Keratinocyte (primary cell): ENCODE measurements at regions not wholly inside any gene's neighbourhood (a gene's known extent, or its start where the extent isn't known, plus 50 kb on each side); places are given as distances from the start of the nearest gene placed in this dataset.

Experiments used
- DNase-seq: peaks from one replicate; pipeline ENCODE4 v3.0.0-alpha.2; 2011; ENCODE audit warnings: low read depth, missing footprints, low spot score
- FAIRE-seq: peaks from 2 replicates; lab custom pipeline; 2011; peaks lifted over from hg19 to GRCh38; lab: Jason Lieb, UNC
- H2AFZ ChIP-seq: 2 replicates; pipeline ENCODE4 v1.6.0; 2012; ENCODE audit warnings: low read length, control low read depth, inconsistent platforms; ENCODE audit not compliant: control insufficient read depth
- H3K27ac ChIP-seq: 2 replicates; pipeline ENCODE4 v1.5.1; 2011; ENCODE audit warnings: low read length; ENCODE audit not compliant: control insufficient read depth, insufficient read depth
- H3K27me3 ChIP-seq: 3 replicates; pipeline ENCODE4 v1.6.0; 2011; ENCODE audit warnings: low read length; ENCODE audit not compliant: control insufficient read depth, insufficient read depth; ENCODE audit errors: extremely low read depth
- H3K36me3 ChIP-seq, 2 experiments: 2 replicates in 1 of 2; 3 replicates in 1 of 2; pipeline ENCODE4 v1.5.1; 2011; ENCODE audit warnings: low read length in 2 of 2, mild to moderate bottlenecking in 1 of 2; ENCODE audit not compliant: control insufficient read depth in 2 of 2, insufficient read depth in 2 of 2; ENCODE audit errors: extremely low read depth in 1 of 2
- H3K4me1 ChIP-seq: 3 replicates; pipeline ENCODE4 v1.5.1; 2011; ENCODE audit warnings: low read length; ENCODE audit not compliant: control insufficient read depth, insufficient read depth; ENCODE audit errors: extremely low read depth
- H3K4me2 ChIP-seq: 3 replicates; pipeline ENCODE4 v1.6.0; 2011; ENCODE audit warnings: low read depth, low read length; ENCODE audit not compliant: control insufficient read depth, insufficient read depth; ENCODE audit errors: extremely low read depth
- H3K4me3 ChIP-seq, 3 experiments: fragments of 200-600 bp in 1 of 3; sonication (generic) in 1 of 3; 2 replicates in 2 of 3; 3 replicates in 1 of 3; pipeline ENCODE4 v1.5.1; 2011 to 2016; ENCODE audit warnings: low read length in 3 of 3, mild to moderate bottlenecking in 3 of 3, control low read depth in 2 of 3, inconsistent platforms in 1 of 3, low read depth in 1 of 3, mixed read lengths in 1 of 3, mixed run types in 1 of 3, moderate library complexity in 1 of 3; ENCODE audit not compliant: control insufficient read depth in 2 of 3, insufficient read depth in 2 of 3; ENCODE audit errors: extremely low read depth in 1 of 3
- H3K79me2 ChIP-seq: 2 replicates; pipeline ENCODE4 v1.6.0; 2012; ENCODE audit warnings: low read length; ENCODE audit not compliant: control insufficient read depth, insufficient read depth
- H3K9ac ChIP-seq: 3 replicates; pipeline ENCODE4 v1.6.0; 2011; ENCODE audit warnings: low read length; ENCODE audit not compliant: control insufficient read depth, insufficient read depth; ENCODE audit errors: extremely low read depth
- H3K9me1 ChIP-seq: 3 replicates; pipeline ENCODE4 v1.6.0; 2011; ENCODE audit warnings: low read length; ENCODE audit not compliant: control insufficient read depth, insufficient read depth; ENCODE audit errors: extremely low read depth
- H3K9me3 ChIP-seq: 2 replicates; pipeline ENCODE4 v1.5.1; 2012; ENCODE audit warnings: low read depth, low read length; ENCODE audit not compliant: control insufficient read depth
- H4K20me1 ChIP-seq: 3 replicates; pipeline ENCODE4 v1.6.0; 2011; ENCODE audit warnings: low read length; ENCODE audit not compliant: control insufficient read depth, insufficient read depth; ENCODE audit errors: extremely low read depth
- EZH2 ChIP-seq: IDR thresholded peaks from one replicate; pipeline ENCODE4 v1.6.1; 2012; ENCODE audit warnings: inconsistent platforms, mild to moderate bottlenecking, low read length, moderate library complexity
- dilution Hi-C: fragments of 300-500 bp; cut with MboI; formaldehyde crosslinking; loops from one replicate; pipeline ENCODE4 v1.7.0; 2020; ENCODE audit warnings: low sequenced_read_pairs; ENCODE audit not compliant: extremely low pct_ligation_motif_present
- TF ChIP-seq, protein P1 (sequence below), 3 experiments: IDR thresholded peaks in 1 of 3; conservative IDR thresholded peaks in 1 of 3; optimal IDR thresholded peaks in 1 of 3; 2 replicates in 2 of 3; 3 replicates in 1 of 3; pipeline versions ENCODE3 to v1.5.1; 2011; ENCODE audit warnings: low read length in 3 of 3, mild to moderate bottlenecking in 3 of 3, moderate library complexity in 2 of 3, control low read depth in 1 of 3, inconsistent platforms in 1 of 3; ENCODE audit not compliant: insufficient read depth in 2 of 3; ENCODE audit errors: extremely low read depth in 1 of 3

DNA sequence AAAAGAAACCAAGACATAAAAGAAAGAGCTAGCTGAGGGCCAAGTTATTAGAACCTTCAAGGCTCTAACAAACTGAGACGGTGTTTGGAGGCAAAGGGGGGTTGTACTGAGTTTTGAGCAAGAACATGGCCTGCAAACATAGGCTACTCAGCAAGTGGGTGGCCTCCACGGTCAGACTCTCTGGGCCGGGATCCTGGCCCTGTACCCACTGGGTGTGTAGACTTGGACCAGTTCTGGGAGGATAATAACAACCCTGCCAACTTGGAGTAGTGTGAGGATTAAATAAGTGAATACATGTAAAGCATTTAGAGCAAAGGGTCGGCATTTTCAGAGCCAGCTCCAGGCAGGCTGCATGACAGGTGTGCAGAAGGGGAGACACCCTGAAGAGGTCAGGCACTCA, 56.1 kb upstream of the TNFRSF19 start:
- DNase-seq, result no peak
- dilution Hi-C loops, result no loop called here
- FAIRE-seq, result no peak

DNA sequence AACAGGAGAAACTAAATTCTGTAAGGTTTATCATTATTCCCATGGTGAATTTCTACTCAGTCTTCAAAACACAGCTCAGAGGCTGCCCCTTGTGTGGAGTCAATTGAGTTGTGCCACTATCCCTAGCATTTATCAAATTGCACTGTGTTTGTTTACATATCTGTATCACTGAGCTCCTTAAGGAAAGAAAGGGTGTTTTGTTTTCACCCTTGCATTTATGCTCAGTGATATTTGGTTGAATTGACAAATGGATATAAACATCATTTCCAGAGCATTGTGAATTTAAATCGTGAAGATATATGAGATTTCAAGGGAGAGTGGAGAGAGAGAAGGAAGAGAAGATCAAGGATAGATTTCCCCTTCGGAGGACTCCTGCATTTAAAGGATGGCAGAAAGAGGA, 55.1 kb upstream of the TNFRSF19 start:
- DNase-seq (no peak), FAIRE-seq (no peak)
- Histone ChIP-seq H3K36me3 (no peaks in the 10 kb centered on the region), H3K27me3 (no peaks in the 10 kb centered on the region), H3K4me3 (no peak overlapping the region), H4K20me1 (no peaks in the 10 kb centered on the region), H3K4me2 (no peak overlapping the region), H3K9me1 (no peaks in the 10 kb centered on the region), H3K9me3 (no peaks in the 10 kb centered on the region), H3K27ac (no peak overlapping the region), H3K79me2 (no peaks in the 10 kb centered on the region), H3K9ac (no peak overlapping the region), H3K4me1 (peaks cover 14% of the 10 kb centered on the region), H2AFZ (no peak overlapping the region)
- dilution Hi-C loops, result no loop called here
- TF ChIP-seq EZH2, result no peak
- TF ChIP-seq, protein P1, sequence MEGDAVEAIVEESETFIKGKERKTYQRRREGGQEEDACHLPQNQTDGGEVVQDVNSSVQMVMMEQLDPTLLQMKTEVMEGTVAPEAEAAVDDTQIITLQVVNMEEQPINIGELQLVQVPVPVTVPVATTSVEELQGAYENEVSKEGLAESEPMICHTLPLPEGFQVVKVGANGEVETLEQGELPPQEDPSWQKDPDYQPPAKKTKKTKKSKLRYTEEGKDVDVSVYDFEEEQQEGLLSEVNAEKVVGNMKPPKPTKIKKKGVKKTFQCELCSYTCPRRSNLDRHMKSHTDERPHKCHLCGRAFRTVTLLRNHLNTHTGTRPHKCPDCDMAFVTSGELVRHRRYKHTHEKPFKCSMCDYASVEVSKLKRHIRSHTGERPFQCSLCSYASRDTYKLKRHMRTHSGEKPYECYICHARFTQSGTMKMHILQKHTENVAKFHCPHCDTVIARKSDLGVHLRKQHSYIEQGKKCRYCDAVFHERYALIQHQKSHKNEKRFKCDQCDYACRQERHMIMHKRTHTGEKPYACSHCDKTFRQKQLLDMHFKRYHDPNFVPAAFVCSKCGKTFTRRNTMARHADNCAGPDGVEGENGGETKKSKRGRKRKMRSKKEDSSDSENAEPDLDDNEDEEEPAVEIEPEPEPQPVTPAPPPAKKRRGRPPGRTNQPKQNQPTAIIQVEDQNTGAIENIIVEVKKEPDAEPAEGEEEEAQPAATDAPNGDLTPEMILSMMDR (optimal IDR thresholded peaks at IDR 0.05 in 1 of 3, IDR thresholded peaks at IDR 0.05 in 1 of 3, conservative IDR thresholded peaks at IDR 0.05 in 1 of 3; ENCODE audit: extremely low read depth in 1 of 3, insufficient read depth in 2 of 3, low read length in 3 of 3), result no peak

More for the DNA sequence above, 56.1 kb upstream of the TNFRSF19 start:
- no peak overlapping the region for H3K9ac ChIP-seq
- no peaks in the 10 kb centered on the region for H4K20me1 ChIP-seq
- TF ChIP-seq, protein P1 (optimal IDR thresholded peaks at IDR 0.05 in 1 of 3, IDR thresholded peaks at IDR 0.05 in 1 of 3, conservative IDR thresholded peaks at IDR 0.05 in 1 of 3; ENCODE audit: extremely low read depth in 1 of 3, insufficient read depth in 2 of 3, low read length in 3 of 3), result no peak
- TF ChIP-seq EZH2, result no peak
- H3K4me2 ChIP-seq, result no peak overlapping the region
- H3K79me2 ChIP-seq, result no peaks in the 10 kb centered on the region
- H3K27me3 ChIP-seq, result no peaks in the 10 kb centered on the region
- H3K4me1 ChIP-seq, result peaks cover 19% of the 10 kb centered on the region
- no peak overlapping the region for H2AFZ ChIP-seq
- no peaks in the 10 kb centered on the region for H3K36me3 ChIP-seq
- no peaks in the 10 kb centered on the region for H3K9me1 ChIP-seq
- no peak overlapping the region for H3K4me3 ChIP-seq
- H3K9me3 ChIP-seq, result no peaks in the 10 kb centered on the region
- no peak overlapping the region for H3K27ac ChIP-seq
